DMS53 (cell line): ENCODE measurements at regions not wholly inside any gene's neighbourhood (a gene's known extent, or its start where the extent isn't known, plus 50 kb on each side); places are given as distances from the start of the nearest gene placed in this dataset.
"Not testable (repeated sequence)": the region's sequence is repeated elsewhere in the genome, so short reads cannot be mapped to it uniquely, and the experiment has no call there.

Experiments
- DNase-seq: peaks from one replicate; lab custom pipeline; 2025; lab: John Stamatoyannopoulos, UW

- DNase-seq: not testable (repeated sequence)
Observed at GRCh38 chr10:46749003-46749402, 162.2 kb upstream of the PTPN20 start.

GRCh38 chr10:46749470-46749869 lies 161.8 kb upstream of the PTPN20 start:
- not testable (repeated sequence) for DNase-seq

- DNase-seq: not testable (repeated sequence)
Observed at GRCh38 chr10:46753763-46754162, 157.5 kb upstream of the PTPN20 start.

- not testable (repeated sequence) for DNase-seq
Observed at GRCh38 chr10:46761471-46761870, 149.8 kb upstream of the PTPN20 start.

- DNase-seq: not testable (repeated sequence)
Observed at GRCh38 chr10:46768515-46769291, 142.5 kb upstream of the PTPN20 start.

GRCh38 chr10:46773178-46773896 lies 137.9 kb upstream of the PTPN20 start:
- DNase-seq: not testable (repeated sequence)

- DNase-seq: not testable (repeated sequence)
Observed at GRCh38 chr10:46773897-46774236, 137.4 kb upstream of the PTPN20 start.

GRCh38 chr10:46774366-46774765 lies 136.9 kb upstream of the PTPN20 start:
- DNase-seq: not testable (repeated sequence)

GRCh38 chr10:46774945-46775667 lies 136.1 kb upstream of the PTPN20 start:
- not testable (repeated sequence) for DNase-seq

GRCh38 chr10:46775668-46776059 lies 135.6 kb upstream of the PTPN20 start:
- not testable (repeated sequence) for DNase-seq

GRCh38 chr10:46779571-46779970 lies 131.7 kb upstream of the PTPN20 start:
- not testable (repeated sequence) for DNase-seq

GRCh38 chr10:46780164-46780563 lies 131.1 kb upstream of the PTPN20 start:
- peak; percentile 25 for DNase-seq

GRCh38 chr10:46781001-46781400 lies 130.2 kb upstream of the PTPN20 start:
- not testable (repeated sequence) for DNase-seq

- peak; percentile 39 for DNase-seq
Observed at GRCh38 chr10:46782001-46782874, 129.0 kb upstream of the PTPN20 start.

GRCh38 chr10:46784665-46785064 lies 126.6 kb upstream of the PTPN20 start:
- DNase-seq: not testable (repeated sequence)

- not testable (repeated sequence) for DNase-seq
Observed at GRCh38 chr10:46786125-46786517, 125.1 kb upstream of the PTPN20 start.

- DNase-seq: peak; percentile 95
Observed at GRCh38 chr10:46786518-46787320, 124.5 kb upstream of the PTPN20 start.

- peak; percentile 54 for DNase-seq
Observed at GRCh38 chr10:46787321-46787615, 124.0 kb upstream of the PTPN20 start.

GRCh38 chr10:46792657-46793357 lies 118.4 kb upstream of the PTPN20 start:
- DNase-seq: not testable (repeated sequence)

- peak; percentile 75 for DNase-seq
Observed at GRCh38 chr10:46796351-46796750, 114.9 kb upstream of the PTPN20 start.
